Gastrocnemius medialis (tissue), 4 donors: ENCODE measurements at regions not wholly inside any gene's neighbourhood (a gene's known extent, or its start where the extent isn't known, plus 50 kb on each side); places are given as distances from the start of the nearest gene placed in this dataset.
A peak's percentile ranks its signal among the peaks of the same experiment; 100 is the strongest.

Source experiments
- ATAC-seq, 2 donors: fragments of 150-250 bp; one replicate each; pipeline ENCODE4 v1.9.1; 2016
- DNase-seq, 2 donors: peaks; one replicate each; pipeline ENCODE4 v3.0.0-alpha.2; 2019
- H3K27ac ChIP-seq, 4 donors: fragments of 200-600 bp; sonication (generic); 1 replicate in 1 of 4; 2 replicates in 3 of 4; pipeline ENCODE4 v1.5.1; 2016 to 2018; ENCODE audit warnings: mild to moderate bottlenecking in 2 of 4, moderate library complexity in 1 of 4
- H3K27me3 ChIP-seq, 3 donors: fragments of 200-600 bp; sonication (generic) in 2 of 3; 1 replicate in 1 of 3; 2 replicates in 2 of 3; pipeline versions ENCODE4 v1.5.1 to v1.6.0; 2016 to 2019; ENCODE audit warnings: mild to moderate bottlenecking in 1 of 3, moderate library complexity in 1 of 3
- H3K36me3 ChIP-seq, 2 donors: fragments of 200-600 bp; sonication (generic) in 1 of 2; one replicate each; pipeline ENCODE4 v1.5.1; 2017 to 2018
- H3K4me1 ChIP-seq, 2 donors: fragments of 200-600 bp; sonication (generic) in 1 of 2; one replicate each; pipeline ENCODE4 v1.5.1; 2016 to 2017; ENCODE audit warnings: mild to moderate bottlenecking in 2 of 2
- H3K4me3 ChIP-seq, 4 donors: fragments of 200-600 bp; sonication (generic) in 3 of 4; 1 replicate in 1 of 4; 2 replicates in 3 of 4; pipeline ENCODE4 v1.5.1; 2016 to 2019; ENCODE audit warnings: mild to moderate bottlenecking in 2 of 4
- H3K9me3 ChIP-seq, 3 donors: fragments of 200-600 bp; sonication (generic) in 2 of 3; 1 replicate in 1 of 3; 2 replicates in 2 of 3; pipeline ENCODE4 v1.5.1; 2016 to 2019
- CTCF ChIP-seq, 5 experiments: fragments of 450-650 bp in 3 of 5; fragments of 200-600 bp in 2 of 5; sonication (generic) in 2 of 5; IDR thresholded peaks in 4 of 5; conservative IDR thresholded peaks in 1 of 5; 1 replicate in 4 of 5; 2 replicates in 1 of 5; pipeline ENCODE4 v1.5.1; 2016 to 2019; ENCODE audit warnings: antibody characterized with exemption in 5 of 5, mild to moderate bottlenecking in 3 of 5, moderate library complexity in 3 of 5
- POLR2A ChIP-seq, 2 donors: fragments of 450-650 bp; IDR thresholded peaks; one replicate each; pipeline ENCODE4 v1.6.1; 2017; ENCODE audit warnings: antibody characterized with exemption in 2 of 2, mild to moderate bottlenecking in 2 of 2, moderate library complexity in 2 of 2
- in situ Hi-C, 4 donors: fragments of 200-750 bp; cut with MboI; loops; one replicate each; pipeline versions ENCODE4 v1.15.0 to v1.8.0; 2017; ENCODE audit warnings: low sequenced_read_pairs in 4 of 4
- intact Hi-C: fragments of 100-400 bp; cut with DNase I; formaldehyde crosslinking; loops from one replicate; pipeline ENCODE4 v1.15.1; 2023; ENCODE audit warnings: low total_unique reads

- TF ChIP-seq POLR2A (IDR thresholded peaks at IDR 0.05) (no peak), CTCF (IDR thresholded peaks at IDR 0.05 in 4 of 5, conservative IDR thresholded peaks at IDR 0.05 in 1 of 5) (no peak)
- H3K27ac ChIP-seq: peak overlapping the region; percentile 37 to 70 (median 64)
- H3K4me1 ChIP-seq: peaks cover 0 to 10% of the 10 kb centered on the region in 2 donors
- H3K9me3 ChIP-seq: no peaks in the 10 kb centered on the region
- no peak overlapping the region for H3K4me3 ChIP-seq
- intact Hi-C loops (no loop called here), in situ Hi-C loops (no loop called here)
- H3K27me3 ChIP-seq: no peaks in the 10 kb centered on the region
- DNase-seq (no peak), ATAC-seq (no peak)
- no peaks in the 10 kb centered on the region for H3K36me3 ChIP-seq
Measured at GRCh38 chr2:54403512-54404238, 52.5 kb upstream of the SPTBN1 start.

- no peaks in the 10 kb centered on the region for H3K27me3 ChIP-seq
- no peaks in the 10 kb centered on the region for H3K9me3 ChIP-seq
- H3K4me3 ChIP-seq: no peak overlapping the region
- TF ChIP-seq POLR2A (IDR thresholded peaks at IDR 0.05) (no peak), CTCF (IDR thresholded peaks at IDR 0.05 in 4 of 5, conservative IDR thresholded peaks at IDR 0.05 in 1 of 5) (no peak)
- peak overlapping the region in 2 of 4 donors; percentile 66 to 70 for H3K27ac ChIP-seq
- H3K36me3 ChIP-seq: no peaks in the 10 kb centered on the region
- peak; percentile 49 to 51 for ATAC-seq
- intact Hi-C loops: no loop called here
- in situ Hi-C loops: no loop called here
- DNase-seq: no peak
- peaks cover 0 to 10% of the 10 kb centered on the region in 2 donors for H3K4me1 ChIP-seq
Measured at GRCh38 chr2:54404270-54404669, 51.9 kb upstream of the SPTBN1 start.

GRCh38 chr2:54406031-54406430 lies 50.1 kb upstream of the SPTBN1 start:
- H3K36me3 ChIP-seq: no peaks in the 10 kb centered on the region
- DNase-seq: no peak
- no peaks in the 10 kb centered on the region for H3K9me3 ChIP-seq
- in situ Hi-C loops (no loop called here), intact Hi-C loops (no loop called here)
- no peak for ATAC-seq
- H3K4me1 ChIP-seq: peaks cover 0 to 13% of the 10 kb centered on the region in 2 donors
- TF ChIP-seq CTCF (IDR thresholded peaks at IDR 0.05 in 4 of 5, conservative IDR thresholded peaks at IDR 0.05 in 1 of 5) (no peak), POLR2A (IDR thresholded peaks at IDR 0.05) (no peak)
- no peak overlapping the region for H3K27ac ChIP-seq
- H3K27me3 ChIP-seq: no peaks in the 10 kb centered on the region
- H3K4me3 ChIP-seq: no peak overlapping the region
